ENCODE measurements at regions not wholly inside any gene's neighbourhood (a gene's known extent, or its start where the extent isn't known, plus 50 kb on each side); places are given as distances from the start of the nearest gene placed in this dataset.

DNA sequence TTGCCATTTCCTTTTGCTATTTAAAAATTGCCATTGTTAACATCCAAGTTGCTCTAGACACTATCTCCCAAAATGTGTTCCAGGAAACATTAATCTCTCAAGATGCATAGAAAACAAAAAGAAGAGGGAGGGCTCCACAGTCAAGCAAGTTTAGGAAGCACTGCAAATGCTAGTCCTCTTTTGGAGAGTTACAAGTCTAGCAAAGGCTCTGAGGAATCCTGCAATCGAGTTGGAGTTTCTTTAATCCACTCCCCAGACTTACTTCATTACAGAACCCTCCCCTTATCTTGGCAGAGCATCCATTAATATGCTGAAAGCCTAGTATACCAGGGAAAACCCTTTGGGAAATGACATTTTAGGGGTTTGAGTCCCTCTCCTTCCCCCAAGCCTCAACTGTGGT lies 147.9 kb downstream of the SYF2 start:
- TF ChIP-seq POLR2A (IDR thresholded peaks at IDR 0.05), result no peak
- TF ChIP-seq, protein P1, sequence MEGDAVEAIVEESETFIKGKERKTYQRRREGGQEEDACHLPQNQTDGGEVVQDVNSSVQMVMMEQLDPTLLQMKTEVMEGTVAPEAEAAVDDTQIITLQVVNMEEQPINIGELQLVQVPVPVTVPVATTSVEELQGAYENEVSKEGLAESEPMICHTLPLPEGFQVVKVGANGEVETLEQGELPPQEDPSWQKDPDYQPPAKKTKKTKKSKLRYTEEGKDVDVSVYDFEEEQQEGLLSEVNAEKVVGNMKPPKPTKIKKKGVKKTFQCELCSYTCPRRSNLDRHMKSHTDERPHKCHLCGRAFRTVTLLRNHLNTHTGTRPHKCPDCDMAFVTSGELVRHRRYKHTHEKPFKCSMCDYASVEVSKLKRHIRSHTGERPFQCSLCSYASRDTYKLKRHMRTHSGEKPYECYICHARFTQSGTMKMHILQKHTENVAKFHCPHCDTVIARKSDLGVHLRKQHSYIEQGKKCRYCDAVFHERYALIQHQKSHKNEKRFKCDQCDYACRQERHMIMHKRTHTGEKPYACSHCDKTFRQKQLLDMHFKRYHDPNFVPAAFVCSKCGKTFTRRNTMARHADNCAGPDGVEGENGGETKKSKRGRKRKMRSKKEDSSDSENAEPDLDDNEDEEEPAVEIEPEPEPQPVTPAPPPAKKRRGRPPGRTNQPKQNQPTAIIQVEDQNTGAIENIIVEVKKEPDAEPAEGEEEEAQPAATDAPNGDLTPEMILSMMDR (IDR thresholded peaks at IDR 0.05), result no peak
